Fibroblast of peridontal ligament (primary cell): ENCODE measurements at regions not wholly inside any gene's neighbourhood (a gene's known extent, or its start where the extent isn't known, plus 50 kb on each side); places are given as distances from the start of the nearest gene placed in this dataset.
"Not testable (repeated sequence)": the region's sequence is repeated elsewhere in the genome, so short reads cannot be mapped to it uniquely, and the experiment has no call there.

Source experiments
- DNase-seq: peaks from one replicate; pipeline ENCODE4 v3.0.0-alpha.2; 2010; ENCODE audit errors: extremely low read depth

DNA sequence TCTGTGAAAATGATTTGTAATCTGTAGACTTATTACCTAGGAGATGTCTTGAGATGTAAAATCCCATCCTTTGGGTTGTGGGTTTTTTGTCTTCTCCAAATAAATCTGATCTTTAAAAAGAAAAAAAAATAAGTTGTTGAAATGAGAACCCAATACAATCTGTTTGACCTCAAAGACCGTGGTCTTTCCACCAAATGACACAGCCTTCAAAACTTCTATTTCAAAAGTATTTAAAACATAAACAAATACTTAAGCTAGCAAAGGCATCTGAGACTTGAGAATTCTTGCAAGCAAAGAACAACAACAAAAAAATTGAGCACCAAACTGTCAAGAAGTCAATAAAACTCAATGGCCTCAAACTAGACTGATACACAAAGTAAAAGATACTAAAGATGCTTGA lies 67.9 kb upstream of the HECW1 start:
- DNase-seq, result peak; percentile 11

DNA sequence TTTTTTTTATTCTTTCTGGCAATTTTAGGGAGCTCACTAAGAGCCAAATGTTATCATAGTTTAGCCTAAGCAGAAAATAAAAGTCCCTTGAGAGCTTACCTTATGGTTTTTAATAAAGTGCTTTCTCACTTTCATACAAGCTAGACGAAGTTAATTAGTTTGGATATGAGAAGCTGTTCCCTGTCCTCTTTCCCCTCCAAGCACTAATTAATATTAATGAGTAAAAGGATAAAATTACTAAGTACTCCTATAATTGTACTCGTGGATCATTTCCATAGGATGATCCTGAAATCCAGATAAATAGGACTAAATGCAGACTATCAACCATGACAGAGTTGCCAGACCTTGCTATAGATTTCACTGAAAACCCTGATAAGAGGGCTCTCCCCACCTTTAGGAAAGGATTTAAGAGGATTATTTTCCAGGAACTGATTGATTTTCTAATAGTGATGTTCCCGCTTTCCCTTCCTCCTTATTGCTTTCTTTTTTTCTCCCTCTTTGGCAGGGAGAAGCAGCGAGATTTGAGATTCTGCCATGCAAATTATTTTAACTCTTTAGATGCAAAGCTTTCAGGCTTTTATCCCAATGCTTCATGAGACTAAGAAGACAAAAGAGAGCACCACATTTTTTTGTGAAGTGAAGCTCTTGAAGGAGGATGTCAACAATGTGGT lies 58.3 kb upstream of the HECW1 start:
- DNase-seq, result no peak

DNA sequence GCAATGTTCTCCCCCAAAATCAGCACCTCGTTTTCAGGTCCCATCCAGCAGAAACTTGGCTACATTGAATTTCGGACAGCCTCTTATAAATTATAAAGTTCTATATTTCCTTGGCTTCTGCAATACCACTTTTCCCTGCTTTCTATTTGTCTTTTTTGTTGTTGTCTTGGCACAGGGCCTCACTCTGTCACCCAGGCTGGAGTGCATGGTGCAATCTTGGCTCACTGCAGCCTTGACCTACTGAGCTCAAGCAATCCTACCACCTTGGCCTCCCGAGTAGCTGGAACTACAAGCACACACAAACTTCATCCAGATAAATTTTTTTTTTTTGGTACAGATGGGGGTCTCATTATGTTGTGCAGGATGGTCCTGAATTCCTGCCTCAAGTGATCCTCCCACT lies 55.3 kb upstream of the HECW1 start:
- DNase-seq, result no peak

DNA sequence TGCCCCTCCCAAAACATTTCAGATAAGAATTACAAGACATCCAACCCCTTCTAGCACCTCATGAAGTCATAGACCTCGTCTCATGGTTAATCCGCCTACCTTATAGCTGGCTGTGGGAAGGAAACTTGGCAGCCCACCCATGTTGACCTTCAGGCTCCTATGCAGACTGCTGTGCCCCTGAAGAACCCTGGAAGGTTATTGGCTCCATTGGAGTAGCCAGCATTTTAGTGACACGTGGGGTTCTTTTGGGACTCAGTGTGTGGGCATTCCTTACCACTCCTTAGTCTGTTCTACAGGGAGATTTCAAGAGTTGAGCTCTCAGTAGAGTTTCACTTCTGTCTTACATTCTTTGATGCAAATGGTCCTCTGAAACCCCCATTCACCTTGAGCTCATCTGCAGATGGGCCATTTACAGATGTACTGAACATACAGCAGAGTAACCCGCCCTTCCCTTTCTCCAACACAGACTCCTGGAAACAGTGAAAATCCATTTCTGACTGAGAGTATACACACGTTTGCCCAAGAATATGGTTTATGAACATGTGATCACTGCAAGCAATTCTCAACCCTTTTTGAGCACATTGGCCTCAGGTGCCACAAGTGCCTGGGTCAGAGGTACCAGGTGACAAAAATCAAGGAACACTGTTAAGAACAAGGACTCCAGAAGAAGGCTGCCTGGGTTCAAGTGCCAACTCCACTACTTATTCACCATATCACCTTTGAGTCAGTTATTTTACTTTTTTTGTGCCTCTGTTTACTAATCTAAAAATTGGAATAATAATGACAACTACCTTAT lies 54.0 kb upstream of the HECW1 start:
- DNase-seq, result no peak

DNA sequence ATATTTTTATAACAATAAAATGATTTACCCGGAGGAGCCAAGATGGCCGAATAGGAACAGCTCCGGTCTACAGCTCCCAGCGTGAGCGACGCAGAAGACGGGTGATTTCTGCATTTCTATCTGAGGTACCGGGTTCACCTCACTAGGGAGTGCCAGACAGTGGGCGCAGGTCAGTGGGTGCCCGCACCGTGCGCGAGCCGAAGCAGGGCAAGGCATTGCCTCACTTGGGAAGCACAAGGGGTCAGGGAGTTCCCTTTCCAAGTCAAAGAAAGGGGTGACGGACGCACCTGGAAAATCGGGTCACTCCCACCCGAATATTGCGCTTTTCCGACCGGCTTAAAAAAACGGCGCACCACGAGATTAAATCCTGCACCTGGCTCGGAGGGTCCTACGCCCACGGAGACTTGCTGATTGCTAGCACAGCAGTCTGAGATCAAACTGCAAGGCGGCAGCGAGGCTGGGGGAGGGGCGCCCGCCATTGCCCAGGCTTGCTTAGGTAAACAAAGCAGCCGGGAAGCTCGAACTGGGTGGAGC lies 53.3 kb upstream of the HECW1 start:
- DNase-seq, result not testable (repeated sequence)
